ENCODE measurements at regions not wholly inside any gene's neighbourhood (a gene's known extent, or its start where the extent isn't known, plus 50 kb on each side); places are given as distances from the start of the nearest gene placed in this dataset.

DNA sequence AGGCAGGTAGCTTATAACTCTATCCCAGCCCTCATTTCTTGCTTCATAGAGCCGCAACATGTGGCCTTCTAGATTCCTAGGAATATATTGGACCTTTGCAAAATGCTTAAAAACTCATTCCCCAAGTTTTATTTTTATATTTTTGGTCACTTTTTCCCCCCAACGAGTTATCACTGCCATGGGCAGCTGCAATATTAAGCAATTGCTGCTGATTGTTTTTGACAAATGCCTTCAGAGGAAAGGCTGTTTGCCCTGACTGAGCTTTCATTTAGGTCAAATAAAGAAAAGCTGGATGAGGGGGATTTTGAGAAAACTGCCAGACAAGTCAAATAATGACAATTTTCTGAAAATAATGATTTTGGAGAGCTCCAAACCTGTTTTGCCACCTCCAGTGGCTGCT is 976.9 kb upstream of the MBL2 start:
- Histone ChIP-seq H3K27me3 (ENCODE audit: insufficient read depth, low read length) (no peaks in the 10 kb centered on the region), H3K4me1 (ENCODE audit: insufficient read depth, low read length) (no peaks in the 10 kb centered on the region), H3K9me3 (ENCODE audit: low read depth, low read length) (no peaks in the 10 kb centered on the region), H3K4me3 (ENCODE audit: low read length) (no peak overlapping the region)

DNA sequence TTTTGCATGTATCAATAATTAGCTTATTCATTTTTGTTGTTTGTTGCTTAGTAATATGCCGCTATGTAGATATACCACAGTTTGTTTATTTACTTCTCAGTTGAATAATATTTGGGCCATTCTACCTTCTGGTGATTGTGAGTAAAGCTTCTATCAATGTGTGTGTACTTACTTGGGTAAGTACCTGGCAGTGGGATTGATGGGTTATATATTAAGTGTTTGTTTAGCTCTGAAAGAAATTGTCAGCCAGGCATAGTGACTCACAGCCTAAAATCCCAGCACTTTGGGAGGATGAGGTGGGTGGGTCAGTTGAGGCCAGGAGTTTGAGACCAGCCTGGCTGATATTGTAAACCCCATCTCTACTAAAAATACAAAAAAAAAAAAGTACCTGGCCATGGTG is 975.7 kb upstream of the MBL2 start:
- H3K4me3 ChIP-seq (ENCODE audit: low read length) = no peak overlapping the region
- no peaks in the 10 kb centered on the region for H3K27me3 ChIP-seq (ENCODE audit: insufficient read depth, low read length)
- H3K9me3 ChIP-seq (ENCODE audit: low read depth, low read length) = peaks cover 6% of the 10 kb centered on the region
- H3K4me1 ChIP-seq (ENCODE audit: insufficient read depth, low read length) = no peaks in the 10 kb centered on the region

DNA sequence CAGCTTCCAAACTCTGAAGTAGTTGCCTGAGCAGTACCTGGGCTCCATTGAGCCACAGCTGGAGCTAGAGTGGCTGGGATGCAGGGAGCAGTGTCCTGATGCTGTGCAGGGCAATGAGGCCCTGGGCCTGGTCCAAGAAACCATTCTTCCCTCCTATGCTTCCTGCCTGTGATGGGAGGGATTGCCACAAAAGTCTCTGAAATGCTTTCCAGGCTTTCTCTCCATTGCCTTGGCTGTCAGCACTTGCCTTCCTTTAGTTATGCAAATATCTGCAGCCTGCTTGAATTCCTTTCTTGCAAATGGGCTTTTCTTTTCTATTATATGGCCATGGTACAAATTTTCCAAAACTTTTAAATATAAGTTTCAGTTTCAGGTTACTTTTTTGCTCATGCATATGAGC is 972.2 kb upstream of the MBL2 start:
- Histone ChIP-seq H3K4me3 (ENCODE audit: low read length) (no peak overlapping the region), H3K9me3 (ENCODE audit: low read depth, low read length) (peaks cover 7% of the 10 kb centered on the region), H3K27me3 (ENCODE audit: insufficient read depth, low read length) (no peaks in the 10 kb centered on the region), H3K4me1 (ENCODE audit: insufficient read depth, low read length) (no peaks in the 10 kb centered on the region)

DNA sequence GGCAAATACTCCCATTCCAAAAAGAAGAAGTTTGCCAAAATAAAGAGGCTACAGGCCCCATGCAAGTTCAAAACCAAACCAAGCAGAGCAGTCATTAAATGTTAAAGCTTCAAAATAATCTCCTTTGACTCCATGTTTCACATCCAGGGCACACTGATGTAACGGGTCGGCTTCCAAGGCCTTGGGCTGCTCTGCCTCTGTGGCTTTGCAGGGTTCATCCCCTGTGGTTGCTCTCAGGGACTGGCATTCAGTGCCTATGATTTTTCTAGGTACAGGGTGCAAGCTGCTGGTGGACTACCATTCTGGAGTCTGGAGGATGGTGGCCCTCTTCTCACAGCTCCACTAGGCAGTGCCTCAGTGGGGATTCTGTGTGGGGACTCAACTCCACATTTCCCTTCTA is 971.6 kb upstream of the MBL2 start:
- H3K4me1 ChIP-seq (ENCODE audit: insufficient read depth, low read length) = no peaks in the 10 kb centered on the region

DNA sequence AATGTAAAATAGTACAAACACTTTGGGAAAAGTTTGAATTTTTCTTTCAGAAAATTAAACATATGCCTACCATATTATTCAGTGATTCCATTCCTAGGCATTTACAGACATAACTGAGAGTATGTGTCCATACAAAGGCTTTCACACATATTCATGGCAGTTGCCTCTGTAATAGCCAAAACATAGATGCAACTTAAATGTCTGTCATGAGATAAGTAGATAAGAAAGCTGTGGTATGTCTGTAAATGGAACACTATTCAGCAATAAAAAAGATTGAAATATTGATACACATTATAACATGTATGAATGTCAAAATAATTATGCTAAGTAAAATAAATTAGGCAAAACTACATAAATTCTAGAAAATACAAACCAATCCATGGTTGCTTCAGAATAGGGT is 964.5 kb upstream of the MBL2 start:
- H3K4me3 ChIP-seq (ENCODE audit: low read length) = no peak overlapping the region
- no peaks in the 10 kb centered on the region for H3K4me1 ChIP-seq (ENCODE audit: insufficient read depth, low read length)
- H3K27me3 ChIP-seq (ENCODE audit: insufficient read depth, low read length) = no peaks in the 10 kb centered on the region
- no peaks in the 10 kb centered on the region for H3K9me3 ChIP-seq (ENCODE audit: low read depth, low read length)

More for the DNA sequence above, 971.6 kb upstream of the MBL2 start:
- H3K9me3 ChIP-seq (ENCODE audit: low read depth, low read length) = peaks cover 7% of the 10 kb centered on the region
- H3K27me3 ChIP-seq (ENCODE audit: insufficient read depth, low read length) = no peaks in the 10 kb centered on the region
- no peak overlapping the region for H3K4me3 ChIP-seq (ENCODE audit: low read length)

DNA sequence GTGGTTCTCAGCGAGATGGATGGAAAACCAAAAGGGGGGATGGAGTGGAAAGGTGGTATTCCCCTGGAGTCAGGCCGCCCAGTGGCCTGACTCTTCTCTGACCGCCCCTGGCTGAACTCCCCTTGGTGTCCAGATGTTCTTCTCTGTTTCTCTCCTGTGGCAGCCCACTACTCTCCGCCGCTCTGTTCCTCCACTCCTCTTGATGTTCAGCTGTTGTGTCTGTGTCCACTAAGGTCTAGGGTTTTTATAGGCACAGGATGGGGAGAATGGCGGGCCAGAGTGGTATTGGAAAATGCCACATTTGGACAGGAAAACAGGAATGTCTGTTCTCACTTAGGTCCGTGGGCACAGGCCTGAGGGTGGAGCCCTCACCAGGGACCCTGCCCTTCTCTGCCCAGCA is 954.3 kb upstream of the MBL2 start:
- peaks cover 6% of the 10 kb centered on the region for H3K9me3 ChIP-seq (ENCODE audit: low read depth, low read length)
- no peaks in the 10 kb centered on the region for H3K27me3 ChIP-seq (ENCODE audit: insufficient read depth, low read length)
- no peak overlapping the region for H3K4me3 ChIP-seq (ENCODE audit: low read length)
- H3K4me1 ChIP-seq (ENCODE audit: insufficient read depth, low read length) = no peaks in the 10 kb centered on the region

DNA sequence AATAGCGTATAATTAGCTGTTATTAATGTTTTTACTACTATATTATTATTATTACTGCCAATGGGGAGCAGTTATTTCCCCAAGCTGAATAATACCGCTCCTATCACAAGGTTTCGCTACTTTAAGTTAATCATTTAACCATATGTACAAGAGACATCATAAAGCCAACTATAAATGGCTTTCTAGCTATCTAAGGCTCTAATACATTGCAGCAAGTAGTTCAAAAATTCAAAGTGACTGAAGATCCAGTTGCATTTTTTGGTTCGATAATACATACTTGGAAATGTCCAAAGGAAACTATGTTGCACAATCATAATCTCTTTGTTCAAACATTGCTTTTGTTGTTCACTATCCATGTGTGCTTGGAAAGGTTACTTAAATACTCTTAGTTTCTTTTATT is 952.0 kb upstream of the MBL2 start:
- H3K4me1 ChIP-seq (ENCODE audit: insufficient read depth, low read length) = no peaks in the 10 kb centered on the region
- no peak overlapping the region for H3K4me3 ChIP-seq (ENCODE audit: low read length)
- H3K27me3 ChIP-seq (ENCODE audit: insufficient read depth, low read length) = no peaks in the 10 kb centered on the region

DNA sequence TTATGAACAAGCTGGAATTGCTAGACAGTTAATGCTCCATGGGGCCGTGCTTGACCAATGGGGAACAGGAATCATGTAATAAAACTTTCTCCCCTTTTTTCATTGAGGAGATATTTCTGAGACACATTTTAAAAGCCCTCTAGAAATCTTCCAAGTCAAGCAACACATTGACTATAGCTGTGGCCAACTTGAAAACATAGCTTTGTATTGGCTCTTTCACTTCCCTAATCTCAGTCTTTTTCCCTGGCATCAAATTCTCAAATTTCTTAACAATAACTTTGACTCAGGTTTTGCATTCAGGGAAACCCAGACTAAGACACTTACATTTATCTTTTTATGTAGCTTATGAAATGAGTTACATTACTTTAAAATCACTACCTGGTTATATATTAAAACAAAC is 947.1 kb upstream of the MBL2 start:
- H3K27me3 ChIP-seq (ENCODE audit: insufficient read depth, low read length) = no peaks in the 10 kb centered on the region

More for the DNA sequence above, 952.0 kb upstream of the MBL2 start:
- H3K9me3 ChIP-seq (ENCODE audit: low read depth, low read length) = peaks cover 6% of the 10 kb centered on the region

DNA sequence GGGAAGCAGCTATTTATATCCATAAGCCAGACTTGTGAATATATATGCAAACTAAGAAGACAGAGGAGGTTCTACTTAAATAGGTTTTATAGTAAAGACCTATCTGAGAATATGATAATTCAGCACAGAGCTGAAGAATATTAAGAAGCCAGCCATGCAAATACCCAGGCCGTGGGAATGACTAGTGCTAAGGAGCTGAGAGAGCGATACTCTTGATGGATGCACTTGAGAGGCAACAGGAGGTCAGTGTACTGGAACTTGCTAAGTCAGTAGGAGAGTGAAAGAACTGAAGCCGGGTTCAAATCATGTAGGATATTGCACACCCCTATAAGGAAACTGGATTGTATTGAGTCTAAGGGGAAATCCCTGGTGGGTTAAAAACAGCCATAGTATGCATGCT is 943.6 kb upstream of the MBL2 start:
- Histone ChIP-seq H3K4me3 (ENCODE audit: low read length) (no peak overlapping the region), H3K27me3 (ENCODE audit: insufficient read depth, low read length) (no peaks in the 10 kb centered on the region), H3K4me1 (ENCODE audit: insufficient read depth, low read length) (no peaks in the 10 kb centered on the region), H3K9me3 (ENCODE audit: low read depth, low read length) (no peaks in the 10 kb centered on the region)

More for the DNA sequence above, 947.1 kb upstream of the MBL2 start:
- Histone ChIP-seq H3K4me1 (ENCODE audit: insufficient read depth, low read length) (no peaks in the 10 kb centered on the region), H3K9me3 (ENCODE audit: low read depth, low read length) (no peaks in the 10 kb centered on the region), H3K4me3 (ENCODE audit: low read length) (no peak overlapping the region)

DNA sequence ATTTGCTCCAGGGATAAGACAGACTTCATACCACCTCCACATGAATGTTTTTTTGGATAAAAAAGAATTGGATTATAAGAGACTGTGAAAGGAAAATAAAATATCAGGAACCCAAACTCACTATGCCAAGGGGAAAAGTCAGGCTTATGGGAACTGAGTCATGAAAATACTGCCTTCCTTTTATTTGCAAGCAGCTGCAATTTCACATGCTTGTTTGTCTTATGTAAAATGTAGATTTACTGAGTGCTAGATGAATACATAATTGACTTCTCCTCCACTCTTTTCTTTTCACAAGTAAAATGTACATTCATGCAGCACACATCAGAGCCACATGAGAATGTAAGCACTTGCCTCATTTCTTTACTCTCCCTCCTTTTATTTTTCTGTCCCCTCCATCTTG is 940.8 kb upstream of the MBL2 start:
- H3K4me1 ChIP-seq (ENCODE audit: insufficient read depth, low read length) = no peaks in the 10 kb centered on the region
- H3K4me3 ChIP-seq (ENCODE audit: low read length) = no peak overlapping the region
- no peaks in the 10 kb centered on the region for H3K27me3 ChIP-seq (ENCODE audit: insufficient read depth, low read length)
- H3K9me3 ChIP-seq (ENCODE audit: low read depth, low read length) = peaks cover 5% of the 10 kb centered on the region

DNA sequence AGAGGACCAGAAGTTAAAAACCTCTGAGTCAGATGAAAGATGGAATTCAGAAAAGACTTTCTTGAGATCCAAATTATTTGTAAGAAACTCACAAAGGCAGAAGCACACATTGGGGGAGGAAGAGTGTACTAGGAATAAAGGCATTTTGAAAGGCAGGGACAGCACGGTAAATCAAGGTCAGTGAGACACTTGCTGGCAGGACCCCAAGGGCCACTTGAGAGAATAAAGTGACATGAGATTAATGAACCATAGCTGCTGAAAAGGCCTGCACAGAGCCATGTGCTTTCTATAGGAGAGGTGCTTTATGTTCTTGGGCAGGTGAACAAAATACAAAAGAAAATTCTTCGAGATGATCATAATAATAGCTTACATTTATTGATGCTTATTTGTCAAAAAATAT is 929.9 kb upstream of the MBL2 start:
- Histone ChIP-seq H3K4me3 (ENCODE audit: low read length) (no peak overlapping the region), H3K9me3 (ENCODE audit: low read depth, low read length) (no peaks in the 10 kb centered on the region), H3K4me1 (ENCODE audit: insufficient read depth, low read length) (no peaks in the 10 kb centered on the region), H3K27me3 (ENCODE audit: insufficient read depth, low read length) (no peaks in the 10 kb centered on the region)

DNA sequence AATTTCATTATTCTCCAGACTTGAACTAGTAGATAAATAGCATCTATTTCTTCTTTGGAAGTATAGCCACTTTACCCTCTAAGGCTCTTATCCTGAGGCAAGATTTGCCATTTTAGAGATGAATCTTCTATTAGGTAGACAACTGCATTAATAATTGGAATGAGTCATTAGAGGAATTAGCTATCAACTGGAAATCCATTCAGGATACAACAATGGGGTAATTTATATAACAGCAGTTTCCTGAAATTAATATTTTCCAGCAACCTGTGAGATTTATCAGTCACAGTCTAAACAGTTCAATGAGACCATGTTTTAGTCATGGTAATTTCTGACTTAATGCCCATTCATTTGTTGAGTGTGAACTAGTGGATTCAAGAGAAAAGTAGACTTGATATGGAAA is 928.6 kb upstream of the MBL2 start:
- Histone ChIP-seq H3K4me1 (ENCODE audit: insufficient read depth, low read length) (no peaks in the 10 kb centered on the region), H3K27me3 (ENCODE audit: insufficient read depth, low read length) (no peaks in the 10 kb centered on the region), H3K9me3 (ENCODE audit: low read depth, low read length) (no peaks in the 10 kb centered on the region), H3K4me3 (ENCODE audit: low read length) (no peak overlapping the region)

DNA sequence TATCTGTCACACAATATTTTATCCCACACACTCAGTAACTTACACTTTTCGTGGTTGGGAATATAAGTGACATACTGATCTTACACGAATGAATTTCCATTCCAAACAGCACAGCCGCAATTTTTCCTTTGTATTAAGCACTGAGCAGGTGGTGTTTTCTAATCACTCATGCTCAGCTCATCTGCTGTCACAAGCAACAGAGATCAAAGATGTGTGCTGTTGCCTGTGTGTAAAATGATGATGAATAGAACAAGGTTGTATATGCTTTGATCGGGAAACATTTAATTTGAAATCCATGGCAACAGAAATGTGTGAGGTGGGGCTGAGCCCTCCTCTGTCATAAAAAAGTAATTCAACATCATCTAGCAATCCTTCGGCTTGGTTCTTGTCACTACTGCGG is 927.7 kb upstream of the MBL2 start:
- Histone ChIP-seq H3K4me3 (ENCODE audit: low read length) (no peak overlapping the region), H3K9me3 (ENCODE audit: low read depth, low read length) (no peaks in the 10 kb centered on the region), H3K4me1 (ENCODE audit: insufficient read depth, low read length) (no peaks in the 10 kb centered on the region), H3K27me3 (ENCODE audit: insufficient read depth, low read length) (no peaks in the 10 kb centered on the region)

DNA sequence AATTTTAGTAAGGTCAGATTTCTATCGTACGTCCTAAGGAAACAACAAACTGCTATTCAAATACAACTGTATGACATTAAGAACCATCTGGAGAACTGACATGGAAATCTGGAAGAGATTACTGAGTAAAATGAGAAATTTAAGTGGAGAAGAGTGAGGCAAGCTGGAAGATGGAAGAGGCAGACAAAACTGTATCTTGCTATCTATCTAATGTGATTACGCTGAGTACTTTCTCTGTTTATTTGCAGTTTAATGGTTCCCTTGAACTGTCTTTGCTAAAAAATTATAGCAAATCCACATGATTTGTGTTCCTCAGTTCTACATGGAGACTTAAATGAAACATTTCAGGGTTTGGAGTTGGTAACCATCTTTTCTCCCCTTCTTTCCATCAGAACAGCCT is 927.1 kb upstream of the MBL2 start:
- no peaks in the 10 kb centered on the region for H3K4me1 ChIP-seq (ENCODE audit: insufficient read depth, low read length)
- H3K27me3 ChIP-seq (ENCODE audit: insufficient read depth, low read length) = no peaks in the 10 kb centered on the region
- no peak overlapping the region for H3K4me3 ChIP-seq (ENCODE audit: low read length)
- no peaks in the 10 kb centered on the region for H3K9me3 ChIP-seq (ENCODE audit: low read depth, low read length)

DNA sequence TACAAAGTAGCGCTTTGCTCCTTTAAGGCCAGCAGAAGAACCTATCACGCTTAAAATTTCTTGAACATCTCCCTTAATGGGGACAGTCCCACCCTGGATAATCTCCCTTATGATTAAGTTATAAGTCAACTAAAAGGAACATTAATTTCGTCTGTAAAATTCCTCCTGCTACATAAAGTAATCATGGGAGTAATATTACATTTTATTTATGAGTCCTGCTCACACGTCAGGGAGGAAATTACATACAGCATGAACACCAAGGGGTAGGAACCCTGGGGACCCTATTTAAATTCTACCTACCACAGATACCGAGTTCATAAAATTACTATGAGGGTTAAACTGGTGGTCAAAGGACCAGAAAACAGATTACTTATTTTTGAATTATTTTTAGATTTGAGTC is 926.6 kb upstream of the MBL2 start:
- Histone ChIP-seq H3K27me3 (ENCODE audit: insufficient read depth, low read length) (no peaks in the 10 kb centered on the region), H3K9me3 (ENCODE audit: low read depth, low read length) (no peaks in the 10 kb centered on the region), H3K4me3 (ENCODE audit: low read length) (no peak overlapping the region), H3K4me1 (ENCODE audit: insufficient read depth, low read length) (no peaks in the 10 kb centered on the region)

DNA sequence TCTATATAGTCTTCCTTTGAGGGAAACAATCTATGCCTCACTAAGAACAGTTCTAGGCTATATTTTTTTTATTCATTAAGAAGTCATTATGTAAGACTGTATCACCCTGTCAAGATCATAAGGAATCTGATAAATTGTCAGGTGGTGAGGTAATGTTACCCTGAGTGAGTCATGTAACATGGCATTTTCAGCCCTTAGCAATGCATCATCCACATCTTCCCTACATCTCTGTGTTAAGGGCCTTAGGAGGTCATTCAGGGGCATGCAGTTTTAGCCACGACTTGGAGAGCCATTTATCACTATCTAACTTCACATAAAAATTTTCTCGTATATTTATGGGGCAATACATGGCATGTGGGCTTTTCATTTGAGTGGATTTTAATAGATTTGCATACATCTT is 924.5 kb upstream of the MBL2 start:
- Histone ChIP-seq H3K4me1 (ENCODE audit: insufficient read depth, low read length) (no peaks in the 10 kb centered on the region), H3K4me3 (ENCODE audit: low read length) (no peak overlapping the region), H3K27me3 (ENCODE audit: insufficient read depth, low read length) (no peaks in the 10 kb centered on the region), H3K9me3 (ENCODE audit: low read depth, low read length) (no peaks in the 10 kb centered on the region)

Measured in mononuclear cell (primary cell).